Prostate gland (tissue), 2 donors: ENCODE measurements at regions not wholly inside any gene's neighbourhood (a gene's known extent, or its start where the extent isn't known, plus 50 kb on each side); places are given as distances from the start of the nearest gene placed in this dataset.

Experiments
- CTCF ChIP-seq, 4 experiments: fragments of 200-600 bp in 2 of 4; fragments of 450-650 bp in 2 of 4; sonication (generic) in 2 of 4; IDR thresholded peaks; 1 replicate in 3 of 4; 2 replicates in 1 of 4; pipeline ENCODE4 v1.5.1; 2016 to 2019; ENCODE audit warnings: antibody characterized with exemption in 4 of 4, mild to moderate bottlenecking in 2 of 4, moderate library complexity in 2 of 4
- POLR2A ChIP-seq: fragments of 450-650 bp; IDR thresholded peaks from one replicate; pipeline ENCODE4 v1.6.1; 2016; ENCODE audit warnings: antibody characterized with exemption, mild to moderate bottlenecking

GRCh38 chr15:38683382-38684242 lies 119.0 kb upstream of the RASGRP1 start:
- TF ChIP-seq CTCF (IDR thresholded peaks at IDR 0.05), result peak; percentile 21 to 82 (median 69)
- no peak for TF ChIP-seq POLR2A
